Thoracic aorta (tissue), 2 donors: ENCODE measurements at regions not wholly inside any gene's neighbourhood (a gene's known extent, or its start where the extent isn't known, plus 50 kb on each side); places are given as distances from the start of the nearest gene placed in this dataset.

Experiments
- ATAC-seq: fragments of 150-250 bp; one replicate; pipeline ENCODE4 v1.8.0; 2017; ENCODE audit warnings: low read depth; ENCODE audit not compliant: insufficient number of reproducible peaks, low FRiP score
- DNase-seq: peaks from one replicate; pipeline ENCODE4 v3.0.0-alpha.2; 2020; ENCODE audit warnings: low spot score
- H3K27ac ChIP-seq, 2 donors: fragments of 200-600 bp; sonication (generic); 1 replicate in 1 of 2; 2 replicates in 1 of 2; pipeline ENCODE4 v1.5.1; 2016; ENCODE audit warnings: mild to moderate bottlenecking in 2 of 2, moderate library complexity in 2 of 2
- H3K27me3 ChIP-seq: fragments of 200-600 bp; sonication (generic); replicated peaks from 2 replicates; pipeline ENCODE4 v1.6.0; 2016; ENCODE audit warnings: mild to moderate bottlenecking; ENCODE audit not compliant: insufficient read depth
- H3K36me3 ChIP-seq: fragments of 200-600 bp; sonication (generic); one replicate; pipeline ENCODE4 v1.5.1; 2016
- H3K4me1 ChIP-seq, 2 donors: fragments of 200-600 bp; sonication (generic); 1 replicate in 1 of 2; 2 replicates in 1 of 2; pipeline versions ENCODE4 v1.5.1 to v1.6.0; 2016; ENCODE audit warnings: low read depth in 2 of 2, mild to moderate bottlenecking in 1 of 2; ENCODE audit not compliant: control insufficient read depth in 1 of 2
- H3K4me3 ChIP-seq: fragments of 200-600 bp; sonication (generic); 2 replicates; pipeline ENCODE4 v1.5.1; 2016; ENCODE audit warnings: mild to moderate bottlenecking
- H3K9me3 ChIP-seq: fragments of 200-600 bp; sonication (generic); 2 replicates; pipeline ENCODE4 v1.5.1; 2016
- TF ChIP-seq, protein P1 (sequence below): fragments of 200-600 bp; sonication (generic); IDR thresholded peaks from one replicate; pipeline ENCODE4 v1.5.1; 2019; ENCODE audit warnings: antibody characterized with exemption

DNA sequence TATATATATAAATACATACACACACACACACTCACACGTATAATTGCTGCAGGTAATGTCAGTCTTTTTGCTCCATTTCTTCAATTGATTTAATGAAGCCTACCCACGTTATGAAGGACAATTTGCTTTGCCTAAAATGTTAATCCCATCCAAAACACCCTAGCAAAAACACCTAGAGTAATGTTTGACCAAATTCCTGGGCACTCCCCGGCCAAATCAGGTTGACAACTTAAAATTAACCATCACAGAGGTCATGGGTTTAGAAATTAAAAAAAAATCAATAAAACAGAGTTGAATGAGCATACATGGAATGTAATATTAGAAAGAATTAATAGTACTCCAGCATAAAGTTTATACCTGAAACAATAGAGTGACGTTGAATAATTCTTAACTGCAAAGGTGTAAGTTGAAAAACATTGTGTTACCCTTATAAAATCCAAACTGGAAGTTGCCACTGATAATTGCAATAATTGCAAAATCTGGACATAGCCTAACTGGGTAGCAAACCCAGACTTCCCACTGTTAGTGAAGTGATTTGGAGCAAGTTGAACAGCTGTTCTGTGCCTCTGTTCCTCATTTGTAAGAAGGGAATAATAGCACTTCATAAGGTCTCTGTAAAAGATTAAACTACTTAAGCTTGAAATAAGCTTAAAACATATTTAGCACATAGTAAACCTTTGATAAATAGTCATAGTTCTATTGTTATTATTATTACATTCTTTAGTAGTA lies 2120.5 kb downstream of the PCDH7 start:
- H3K9me3 ChIP-seq: no peaks in the 10 kb centered on the region
- no peak for DNase-seq
- TF ChIP-seq, protein P1, sequence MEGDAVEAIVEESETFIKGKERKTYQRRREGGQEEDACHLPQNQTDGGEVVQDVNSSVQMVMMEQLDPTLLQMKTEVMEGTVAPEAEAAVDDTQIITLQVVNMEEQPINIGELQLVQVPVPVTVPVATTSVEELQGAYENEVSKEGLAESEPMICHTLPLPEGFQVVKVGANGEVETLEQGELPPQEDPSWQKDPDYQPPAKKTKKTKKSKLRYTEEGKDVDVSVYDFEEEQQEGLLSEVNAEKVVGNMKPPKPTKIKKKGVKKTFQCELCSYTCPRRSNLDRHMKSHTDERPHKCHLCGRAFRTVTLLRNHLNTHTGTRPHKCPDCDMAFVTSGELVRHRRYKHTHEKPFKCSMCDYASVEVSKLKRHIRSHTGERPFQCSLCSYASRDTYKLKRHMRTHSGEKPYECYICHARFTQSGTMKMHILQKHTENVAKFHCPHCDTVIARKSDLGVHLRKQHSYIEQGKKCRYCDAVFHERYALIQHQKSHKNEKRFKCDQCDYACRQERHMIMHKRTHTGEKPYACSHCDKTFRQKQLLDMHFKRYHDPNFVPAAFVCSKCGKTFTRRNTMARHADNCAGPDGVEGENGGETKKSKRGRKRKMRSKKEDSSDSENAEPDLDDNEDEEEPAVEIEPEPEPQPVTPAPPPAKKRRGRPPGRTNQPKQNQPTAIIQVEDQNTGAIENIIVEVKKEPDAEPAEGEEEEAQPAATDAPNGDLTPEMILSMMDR: no peak
- no peaks in the 10 kb centered on the region for H3K4me1 ChIP-seq
- no peak for ATAC-seq
- no peak overlapping the region for H3K4me3 ChIP-seq
- H3K36me3 ChIP-seq: no peaks in the 10 kb centered on the region
- no peaks in the 10 kb centered on the region for H3K27me3 ChIP-seq
- no peak overlapping the region for H3K27ac ChIP-seq

DNA sequence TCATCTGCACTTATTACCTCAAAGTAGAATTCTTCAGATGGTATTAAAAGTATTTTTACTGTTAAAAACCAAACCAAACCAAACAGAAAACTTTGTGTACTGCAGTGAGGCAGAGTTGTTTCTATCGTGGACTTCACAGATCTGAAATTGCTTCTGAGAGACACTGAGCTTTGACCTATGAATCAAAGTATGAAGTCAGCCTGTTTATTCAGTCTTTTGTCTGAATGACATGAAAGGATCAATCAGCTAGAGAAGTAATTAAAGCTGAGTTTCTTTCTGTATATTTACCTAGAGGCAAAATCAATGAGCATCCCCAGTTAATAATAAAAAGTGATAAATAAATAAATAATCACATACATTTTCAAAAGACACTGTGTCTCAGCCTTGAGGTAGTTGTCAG lies 2121.0 kb downstream of the PCDH7 start:
- TF ChIP-seq, protein P1: no peak
- Histone ChIP-seq H3K9me3 (no peaks in the 10 kb centered on the region), H3K36me3 (no peaks in the 10 kb centered on the region), H3K4me3 (no peak overlapping the region), H3K27me3 (no peaks in the 10 kb centered on the region), H3K27ac (no peak overlapping the region), H3K4me1 (no peaks in the 10 kb centered on the region)
- DNase-seq (no peak), ATAC-seq (no peak)

DNA sequence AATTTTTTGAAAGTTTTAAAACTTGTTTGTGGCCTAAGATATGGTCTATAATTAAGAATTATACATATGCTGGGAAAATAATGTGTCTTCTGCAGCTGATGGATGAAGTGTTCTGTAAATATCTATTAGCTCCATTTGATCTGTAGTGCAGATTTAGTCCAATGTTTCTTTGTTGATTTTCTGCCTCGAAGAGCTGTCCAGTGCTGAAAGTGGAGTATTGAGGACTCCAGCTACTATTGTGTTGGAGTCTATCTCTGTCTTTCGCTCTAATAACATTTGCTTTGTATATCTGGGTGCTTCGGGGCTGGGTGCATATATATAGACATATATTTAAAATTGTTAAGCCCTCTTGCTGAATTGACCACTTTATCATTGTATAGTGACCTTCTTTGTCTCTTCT lies 2127.3 kb downstream of the PCDH7 start:
- ATAC-seq (no peak), DNase-seq (no peak)
- Histone ChIP-seq H3K4me3 (no peak overlapping the region), H3K9me3 (no peaks in the 10 kb centered on the region), H3K27ac (no peak overlapping the region), H3K27me3 (no peaks in the 10 kb centered on the region), H3K4me1 (no peaks in the 10 kb centered on the region), H3K36me3 (no peaks in the 10 kb centered on the region)
- TF ChIP-seq, protein P1: no peak

DNA sequence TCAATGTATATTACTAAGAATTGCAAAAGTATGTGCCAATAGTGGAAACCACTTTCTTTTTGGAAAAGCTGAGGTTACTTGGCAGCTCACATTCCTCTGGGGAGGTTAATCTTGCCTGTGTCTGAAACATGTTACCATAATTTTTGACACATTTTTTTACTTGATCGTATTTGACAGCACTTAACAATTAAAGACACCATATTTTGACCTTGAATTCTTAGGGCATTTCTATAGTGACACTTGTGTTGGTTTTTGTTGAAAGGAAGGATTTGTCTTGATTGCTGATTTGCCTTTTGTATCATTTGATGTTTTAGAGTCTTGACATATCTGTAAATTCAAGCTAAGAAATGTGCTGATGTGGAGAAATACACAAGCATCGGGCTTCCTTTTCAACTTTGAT lies 2135.5 kb downstream of the PCDH7 start:
- ATAC-seq: no peak
- TF ChIP-seq, protein P1: no peak
- H3K9me3 ChIP-seq: no peaks in the 10 kb centered on the region
- no peaks in the 10 kb centered on the region for H3K36me3 ChIP-seq
- no peaks in the 10 kb centered on the region for H3K4me1 ChIP-seq
- H3K4me3 ChIP-seq: no peak overlapping the region
- no peaks in the 10 kb centered on the region for H3K27me3 ChIP-seq
- no peak overlapping the region for H3K27ac ChIP-seq
- no peak for DNase-seq

DNA sequence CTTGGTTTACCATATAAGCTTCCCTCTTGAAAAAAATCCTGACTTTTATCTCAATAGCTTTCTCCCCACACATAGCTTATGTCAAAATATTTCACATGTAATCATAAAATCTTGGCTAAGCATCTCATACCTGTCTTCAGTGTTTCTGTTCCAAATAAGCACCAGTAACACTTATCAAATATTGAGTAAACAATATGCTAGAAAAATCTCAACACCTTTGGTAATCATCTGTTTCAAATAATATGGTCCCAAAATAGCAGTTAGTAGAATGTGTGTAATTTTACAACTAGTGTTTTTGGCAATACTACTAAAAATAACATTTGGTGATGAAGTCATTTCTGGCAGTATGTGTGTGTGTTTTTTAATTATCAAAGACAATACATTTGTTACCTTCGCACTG lies 2138.2 kb downstream of the PCDH7 start:
- no peaks in the 10 kb centered on the region for H3K4me1 ChIP-seq
- H3K9me3 ChIP-seq: no peaks in the 10 kb centered on the region
- H3K4me3 ChIP-seq: no peak overlapping the region
- TF ChIP-seq, protein P1: no peak
- H3K27me3 ChIP-seq: no peaks in the 10 kb centered on the region
- ATAC-seq (no peak), DNase-seq (no peak)
- H3K27ac ChIP-seq: no peak overlapping the region
- no peaks in the 10 kb centered on the region for H3K36me3 ChIP-seq
